Type B pancreatic cell (in vitro differentiated cells): ENCODE measurements at regions not wholly inside any gene's neighbourhood (a gene's known extent, or its start where the extent isn't known, plus 50 kb on each side); places are given as distances from the start of the nearest gene placed in this dataset.

Experiments used
- DNase-seq: peaks from one replicate; pipeline ENCODE4 v3.0.0; 2021; ENCODE audit warnings: mixed read lengths; ENCODE audit not compliant: unreplicated experiment; ENCODE audit errors: extremely low spot score
- H3K27ac Mint-ChIP-seq: 2 replicates; pipeline ENCODE4 v1.8.0; 2021; ENCODE audit warnings: mild to moderate bottlenecking, mixed read lengths
- H3K27me3 Mint-ChIP-seq: 2 replicates; pipeline ENCODE4 v1.8.0; 2021; ENCODE audit warnings: mixed read lengths
- H3K36me3 Mint-ChIP-seq: 2 replicates; pipeline ENCODE4 v1.8.0; 2021; ENCODE audit warnings: mixed read lengths
- H3K4me1 Mint-ChIP-seq: one replicate; pipeline ENCODE4 v1.8.0; 2021; ENCODE audit warnings: mixed read lengths; ENCODE audit not compliant: unreplicated experiment
- H3K4me3 Mint-ChIP-seq: 2 replicates; pipeline ENCODE4 v1.8.0; 2021; ENCODE audit warnings: mild to moderate bottlenecking, mixed read lengths
- H3K9me3 Mint-ChIP-seq: 2 replicates; pipeline ENCODE4 v1.8.0; 2021; ENCODE audit warnings: mixed read lengths
- TF ChIP-seq, protein P1 (sequence below): fragments of 200-600 bp; sonication (generic); conservative IDR thresholded peaks from 2 replicates; pipeline ENCODE4 v1.5.0; 2021; ENCODE audit warnings: antibody characterized with exemption, mild to moderate bottlenecking

DNA sequence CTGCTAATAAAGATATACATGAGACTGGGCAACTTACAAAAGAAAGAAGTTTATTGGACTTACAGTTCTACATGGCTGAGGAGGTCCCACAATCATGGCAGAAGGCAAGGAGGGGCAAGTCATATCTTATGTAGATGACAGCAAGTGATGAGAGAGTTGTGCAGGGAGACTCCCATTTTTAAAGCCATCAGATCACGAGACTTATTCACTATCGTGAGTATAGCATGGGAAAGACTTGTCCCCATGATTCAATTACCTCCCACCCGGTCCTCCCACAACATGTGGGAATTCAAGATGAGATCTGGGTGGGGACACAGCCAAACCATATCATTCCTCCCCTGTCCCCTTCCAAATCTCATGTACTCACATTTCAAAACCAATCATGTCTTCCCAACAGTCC lies 50.9 kb upstream of the GRID2 start:
- H3K27ac Mint-ChIP-seq = no peak overlapping the region
- H3K9me3 Mint-ChIP-seq = no peaks in the 10 kb centered on the region
- no peaks in the 10 kb centered on the region for H3K27me3 Mint-ChIP-seq
- DNase-seq = no peak
- no peak overlapping the region for H3K4me3 Mint-ChIP-seq
- no peaks in the 10 kb centered on the region for H3K4me1 Mint-ChIP-seq
- no peaks in the 10 kb centered on the region for H3K36me3 Mint-ChIP-seq
- TF ChIP-seq, protein P1, sequence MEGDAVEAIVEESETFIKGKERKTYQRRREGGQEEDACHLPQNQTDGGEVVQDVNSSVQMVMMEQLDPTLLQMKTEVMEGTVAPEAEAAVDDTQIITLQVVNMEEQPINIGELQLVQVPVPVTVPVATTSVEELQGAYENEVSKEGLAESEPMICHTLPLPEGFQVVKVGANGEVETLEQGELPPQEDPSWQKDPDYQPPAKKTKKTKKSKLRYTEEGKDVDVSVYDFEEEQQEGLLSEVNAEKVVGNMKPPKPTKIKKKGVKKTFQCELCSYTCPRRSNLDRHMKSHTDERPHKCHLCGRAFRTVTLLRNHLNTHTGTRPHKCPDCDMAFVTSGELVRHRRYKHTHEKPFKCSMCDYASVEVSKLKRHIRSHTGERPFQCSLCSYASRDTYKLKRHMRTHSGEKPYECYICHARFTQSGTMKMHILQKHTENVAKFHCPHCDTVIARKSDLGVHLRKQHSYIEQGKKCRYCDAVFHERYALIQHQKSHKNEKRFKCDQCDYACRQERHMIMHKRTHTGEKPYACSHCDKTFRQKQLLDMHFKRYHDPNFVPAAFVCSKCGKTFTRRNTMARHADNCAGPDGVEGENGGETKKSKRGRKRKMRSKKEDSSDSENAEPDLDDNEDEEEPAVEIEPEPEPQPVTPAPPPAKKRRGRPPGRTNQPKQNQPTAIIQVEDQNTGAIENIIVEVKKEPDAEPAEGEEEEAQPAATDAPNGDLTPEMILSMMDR = no peak

DNA sequence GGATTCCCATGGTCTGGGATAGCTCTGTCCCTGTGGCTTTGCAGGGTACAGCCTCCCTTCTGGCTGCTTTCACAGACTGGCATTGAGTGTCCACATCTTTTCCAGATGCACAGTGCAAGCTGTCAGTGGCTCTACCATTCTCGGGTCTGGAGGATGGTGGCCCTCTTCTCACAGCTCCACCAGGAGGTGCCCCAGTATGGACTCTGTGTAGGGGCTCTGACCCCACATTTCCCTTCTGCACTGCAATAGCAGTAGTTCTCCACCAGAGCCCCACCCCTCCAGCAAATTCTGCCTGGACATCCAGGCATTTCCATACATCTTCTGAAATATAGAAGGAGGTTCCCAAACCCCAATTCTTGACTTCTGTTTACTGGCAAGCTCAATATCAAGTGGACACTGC lies 50.2 kb upstream of the GRID2 start:
- Mint-ChIP-seq H3K36me3 (no peaks in the 10 kb centered on the region), H3K27ac (no peak overlapping the region), H3K27me3 (no peaks in the 10 kb centered on the region), H3K9me3 (no peaks in the 10 kb centered on the region), H3K4me3 (no peak overlapping the region), H3K4me1 (no peaks in the 10 kb centered on the region)
- no peak for DNase-seq
- TF ChIP-seq, protein P1 = no peak
